ENCODE measurements at regions not wholly inside any gene's neighbourhood (a gene's known extent, or its start where the extent isn't known, plus 50 kb on each side); places are given as distances from the start of the nearest gene placed in this dataset.
"Not testable (repeated sequence)": the region's sequence is repeated elsewhere in the genome, so short reads cannot be mapped to it uniquely, and the experiment has no call there.

- DNase-seq (ENCODE audit: low read depth in 3 of 3), result no peak
Observed at GRCh38 chr18:73101977-73102376, 234.2 kb upstream of the NETO1 start.

- not testable (repeated sequence) for DNase-seq (ENCODE audit: low read depth in 3 of 3)
Observed at GRCh38 chr18:73101491-73101890, 233.7 kb upstream of the NETO1 start.

- DNase-seq (ENCODE audit: low read depth in 3 of 3), result no peak
Observed at GRCh38 chr18:73099759-73100158, 232.0 kb upstream of the NETO1 start.

GRCh38 chr18:73093687-73094250 lies 226.0 kb upstream of the NETO1 start:
- DNase-seq (ENCODE audit: low read depth in 3 of 3), result no peak

GRCh38 chr18:73088445-73088844 lies 220.7 kb upstream of the NETO1 start:
- no peak for DNase-seq (ENCODE audit: low read depth in 3 of 3)

- no peak for DNase-seq (ENCODE audit: low read depth in 3 of 3)
Observed at GRCh38 chr18:73087282-73087977, 219.6 kb upstream of the NETO1 start.

GRCh38 chr18:73079920-73080319 lies 212.1 kb upstream of the NETO1 start:
- DNase-seq (ENCODE audit: low read depth in 3 of 3), result no peak

GRCh38 chr18:73060666-73061288 lies 193.0 kb upstream of the NETO1 start:
- DNase-seq (ENCODE audit: low read depth in 3 of 3), result no peak

GRCh38 chr18:73059280-73059679 lies 191.5 kb upstream of the NETO1 start:
- no peak for DNase-seq (ENCODE audit: low read depth in 3 of 3)

GRCh38 chr18:73047688-73048087 lies 179.9 kb upstream of the NETO1 start:
- DNase-seq (ENCODE audit: low read depth in 3 of 3), result no peak

- no peak for DNase-seq (ENCODE audit: low read depth in 3 of 3)
Observed at GRCh38 chr18:73045037-73045436, 177.2 kb upstream of the NETO1 start.

- DNase-seq (ENCODE audit: low read depth in 3 of 3), result no peak
Observed at GRCh38 chr18:73043611-73044010, 175.8 kb upstream of the NETO1 start.

GRCh38 chr18:73043211-73043610 lies 175.4 kb upstream of the NETO1 start:
- no peak for DNase-seq (ENCODE audit: low read depth in 3 of 3)

GRCh38 chr18:73040247-73040646 lies 172.5 kb upstream of the NETO1 start:
- DNase-seq (ENCODE audit: low read depth in 3 of 3), result no peak

GRCh38 chr18:73038336-73038735 lies 170.5 kb upstream of the NETO1 start:
- no peak for DNase-seq (ENCODE audit: low read depth in 3 of 3)

GRCh38 chr18:73023975-73024374 lies 156.2 kb upstream of the NETO1 start:
- no peak for DNase-seq (ENCODE audit: low read depth in 3 of 3)

- no peak for DNase-seq (ENCODE audit: low read depth in 3 of 3)
Observed at GRCh38 chr18:73009691-73010090, 141.9 kb upstream of the NETO1 start.

GRCh38 chr18:73007915-73008308 lies 140.1 kb upstream of the NETO1 start:
- DNase-seq (ENCODE audit: low read depth in 3 of 3), result no peak

GRCh38 chr18:73007195-73007914 lies 139.6 kb upstream of the NETO1 start:
- no peak for DNase-seq (ENCODE audit: low read depth in 3 of 3)

- no peak for DNase-seq (ENCODE audit: low read depth in 3 of 3)
Observed at GRCh38 chr18:73006331-73006730, 138.5 kb upstream of the NETO1 start.

GRCh38 chr18:73004260-73004659 lies 136.5 kb upstream of the NETO1 start:
- no peak for DNase-seq (ENCODE audit: low read depth in 3 of 3)

GRCh38 chr18:72999971-73000607 lies 132.3 kb upstream of the NETO1 start:
- no peak for DNase-seq (ENCODE audit: low read depth in 3 of 3)

Measured in stimulated activated CD4-positive, alpha-beta T cell treated with anti-CD3 and anti-CD28 coated beads, TNF-alpha, amount 100 ng/mL, for 48 hours (primary cell).